ENCODE measurements at regions not wholly inside any gene's neighbourhood (a gene's known extent, or its start where the extent isn't known, plus 50 kb on each side); places are given as distances from the start of the nearest gene placed in this dataset.
"Not testable (repeated sequence)": the region's sequence is repeated elsewhere in the genome, so short reads cannot be mapped to it uniquely, and the experiment has no call there.

GRCh38 chrX:131595120-131595519 lies 51.2 kb downstream of the OR13H1 start:
- no peak for DNase-seq (ENCODE audit: low read depth)

- DNase-seq (ENCODE audit: low read depth) = no peak
Measured at GRCh38 chrX:131607792-131608369, 64.0 kb downstream of the OR13H1 start.

- DNase-seq (ENCODE audit: low read depth) = no peak
Measured at GRCh38 chrX:131609480-131609879, 65.6 kb downstream of the OR13H1 start.

- no peak for DNase-seq (ENCODE audit: low read depth)
Measured at GRCh38 chrX:131613260-131613659, 69.4 kb downstream of the OR13H1 start.

- DNase-seq (ENCODE audit: low read depth) = no peak
Measured at GRCh38 chrX:131614241-131614640, 70.4 kb downstream of the OR13H1 start.

- DNase-seq (ENCODE audit: low read depth) = no peak
Measured at GRCh38 chrX:131617182-131617581, 73.3 kb downstream of the OR13H1 start.

- DNase-seq (ENCODE audit: low read depth) = no peak
Measured at GRCh38 chrX:131621650-131622049, 77.8 kb downstream of the OR13H1 start.

GRCh38 chrX:131626681-131627296 lies 82.9 kb downstream of the OR13H1 start:
- no peak for DNase-seq (ENCODE audit: low read depth)

GRCh38 chrX:131630534-131630933 lies 86.7 kb downstream of the OR13H1 start:
- DNase-seq (ENCODE audit: low read depth) = no peak

- no peak for DNase-seq (ENCODE audit: low read depth)
Measured at GRCh38 chrX:131633285-131633917, 89.5 kb downstream of the OR13H1 start.

- DNase-seq (ENCODE audit: low read depth) = no peak
Measured at GRCh38 chrX:131634900-131635299, 91.0 kb downstream of the OR13H1 start.

- no peak for DNase-seq (ENCODE audit: low read depth)
Measured at GRCh38 chrX:131646106-131646505, 102.2 kb downstream of the OR13H1 start.

GRCh38 chrX:131649741-131650140 lies 105.9 kb downstream of the OR13H1 start:
- DNase-seq (ENCODE audit: low read depth) = no peak

GRCh38 chrX:131650637-131651410 lies 107.0 kb downstream of the OR13H1 start:
- no peak for DNase-seq (ENCODE audit: low read depth)

- DNase-seq (ENCODE audit: low read depth) = not testable (repeated sequence)
Measured at GRCh38 chrX:131663726-131664125, 119.9 kb downstream of the OR13H1 start.

GRCh38 chrX:131671735-131672134 lies 127.9 kb downstream of the OR13H1 start:
- no peak for DNase-seq (ENCODE audit: low read depth)

- DNase-seq (ENCODE audit: low read depth) = no peak
Measured at GRCh38 chrX:131675596-131676194, 131.8 kb downstream of the OR13H1 start.

GRCh38 chrX:131677655-131678628 lies 134.1 kb downstream of the OR13H1 start:
- peak; percentile 29 for DNase-seq (ENCODE audit: low read depth)

- not testable (repeated sequence) for DNase-seq (ENCODE audit: low read depth)
Measured at GRCh38 chrX:131682735-131683134, 138.9 kb downstream of the OR13H1 start.

GRCh38 chrX:131693359-131693758 lies 149.5 kb downstream of the OR13H1 start:
- DNase-seq (ENCODE audit: low read depth) = no peak

GRCh38 chrX:131696989-131697388 lies 153.1 kb downstream of the OR13H1 start:
- not testable (repeated sequence) for DNase-seq (ENCODE audit: low read depth)
